NCI-H345 treated with DMSO at 0.1 percent for 48 hours (cell line): ENCODE measurements at regions not wholly inside any gene's neighbourhood (a gene's known extent, or its start where the extent isn't known, plus 50 kb on each side); places are given as distances from the start of the nearest gene placed in this dataset.

Experiments
- DNase-seq: peaks from one replicate; lab custom pipeline; 2025; ENCODE audit not compliant: unreplicated experiment; lab: John Stamatoyannopoulos, UW

DNA sequence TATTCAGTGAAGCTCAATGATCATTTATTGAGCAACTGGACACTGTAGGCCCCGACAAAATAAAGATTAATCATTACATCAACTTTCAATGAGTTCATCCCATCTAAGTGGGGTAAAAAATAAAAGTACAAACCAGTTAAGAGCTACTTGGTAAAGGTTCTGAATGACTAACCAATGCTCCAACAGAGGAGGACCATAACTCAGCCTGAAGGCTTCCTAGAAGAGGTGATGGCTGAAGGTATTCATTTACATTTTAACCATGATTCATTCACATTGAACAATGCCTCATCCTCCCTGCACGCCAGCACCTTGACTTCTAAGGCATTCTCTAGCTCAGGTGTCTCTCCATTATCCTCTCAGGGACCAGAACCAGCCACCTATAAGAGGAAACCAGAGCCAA is 201.4 kb downstream of the ZNF462 start:
- no peak for DNase-seq

DNA sequence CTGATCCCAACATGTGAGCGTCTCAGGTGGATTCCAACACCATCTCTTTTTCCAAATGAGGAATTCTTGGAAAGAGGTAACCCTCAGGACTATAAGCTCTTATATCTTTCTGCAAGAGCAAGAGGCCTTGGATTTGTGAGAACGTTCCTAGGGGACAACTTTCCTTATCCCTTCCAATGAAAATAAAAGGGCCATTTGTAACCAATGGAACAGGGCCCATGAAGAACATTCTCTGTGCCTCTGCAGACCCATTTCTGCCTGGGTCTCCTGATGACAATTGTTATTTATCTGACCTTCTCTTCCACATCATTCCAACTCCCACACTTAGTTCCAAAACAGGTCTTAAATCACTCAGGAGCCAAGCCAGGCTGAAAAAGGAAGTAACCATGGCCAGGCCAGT is 202.6 kb downstream of the ZNF462 start:
- no peak for DNase-seq

DNA sequence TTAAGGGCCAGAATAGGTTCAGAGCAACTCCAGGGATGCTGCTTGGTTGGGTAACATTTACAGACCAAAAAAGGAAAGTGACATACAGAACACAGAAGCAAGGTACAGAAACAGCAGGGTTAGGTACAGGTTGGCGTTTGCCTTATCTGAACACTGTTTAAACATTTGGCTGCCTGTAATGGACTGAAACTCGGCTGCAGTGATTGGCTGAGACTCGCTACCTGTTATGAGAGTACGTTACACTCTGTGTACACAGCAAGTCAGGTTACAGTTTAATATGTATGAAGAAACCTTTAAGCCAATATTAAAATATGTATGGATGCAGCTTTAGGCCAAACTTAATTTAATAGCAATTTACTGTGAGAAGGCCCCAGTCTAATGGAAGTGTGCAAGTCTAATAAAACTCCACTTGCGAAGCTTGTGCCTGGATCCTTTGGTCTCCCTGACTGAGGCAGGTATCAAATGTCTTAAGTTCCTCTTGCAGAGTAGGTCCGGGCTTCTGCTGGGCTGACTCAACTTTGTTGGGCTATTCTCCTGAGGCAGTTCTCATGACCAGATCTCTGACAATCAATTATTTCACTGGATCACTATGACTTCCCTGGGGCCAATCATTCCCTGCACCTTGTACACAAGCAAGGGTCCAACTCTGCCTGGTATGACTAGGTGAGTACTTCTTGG is 204.9 kb downstream of the ZNF462 start:
- DNase-seq = no peak

DNA sequence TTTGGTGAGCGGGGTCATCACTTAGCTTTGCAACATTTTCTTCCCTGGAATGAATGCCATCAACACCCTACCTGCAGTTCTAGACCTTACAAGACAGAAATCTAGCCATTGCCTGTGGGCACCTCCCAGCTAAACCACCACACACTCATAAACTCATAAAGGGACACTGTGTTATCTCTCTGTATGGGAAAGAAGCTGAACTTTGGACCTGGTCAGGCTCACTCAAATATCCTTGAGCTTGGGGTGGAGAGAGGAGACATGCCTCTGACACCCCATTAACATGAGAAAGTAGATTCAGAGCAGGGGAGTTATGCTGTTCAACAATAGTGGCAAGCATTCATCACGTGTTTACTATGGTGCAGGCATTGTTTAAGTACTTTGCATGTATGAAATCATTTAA is 205.6 kb downstream of the ZNF462 start:
- DNase-seq = no peak

DNA sequence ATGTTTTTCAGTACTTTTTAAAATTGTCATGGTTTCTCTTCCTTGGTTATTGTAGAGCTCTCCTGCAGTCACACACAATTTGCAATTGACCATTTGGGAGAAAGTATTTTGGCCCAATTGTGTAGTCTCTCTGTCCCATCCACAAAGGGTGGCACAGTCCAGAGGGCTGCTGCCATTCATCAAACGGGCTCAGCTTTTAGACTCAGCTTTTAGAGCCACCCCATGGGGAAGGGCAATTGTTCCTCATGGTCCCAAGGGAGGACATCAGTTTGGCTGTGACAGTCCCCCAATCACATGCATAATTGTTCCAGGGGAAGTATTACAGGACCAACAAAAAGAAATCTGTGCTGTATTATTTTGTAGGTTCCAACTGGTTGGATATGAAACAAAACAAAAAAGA is 207.6 kb downstream of the ZNF462 start:
- no peak for DNase-seq

DNA sequence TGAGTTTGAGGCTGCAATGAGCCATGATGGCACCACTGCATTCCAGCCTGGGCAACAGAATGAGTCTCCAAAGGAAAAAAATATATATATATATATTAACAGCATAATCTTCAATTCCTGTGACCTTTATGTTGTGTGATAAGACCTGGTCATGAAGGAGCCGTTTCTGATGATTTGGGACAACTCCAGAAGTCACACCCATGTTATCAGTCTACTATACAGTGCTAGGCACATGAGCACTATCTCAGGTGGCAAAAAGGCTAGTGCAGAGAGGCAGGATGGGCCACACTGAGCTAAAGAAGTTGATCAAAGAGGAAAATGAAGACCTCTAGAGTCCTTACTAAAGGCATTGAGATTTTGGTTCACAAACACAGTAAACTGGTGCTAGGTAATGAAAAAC is 205.0 kb upstream of the RAD23B start:
- DNase-seq = no peak

DNA sequence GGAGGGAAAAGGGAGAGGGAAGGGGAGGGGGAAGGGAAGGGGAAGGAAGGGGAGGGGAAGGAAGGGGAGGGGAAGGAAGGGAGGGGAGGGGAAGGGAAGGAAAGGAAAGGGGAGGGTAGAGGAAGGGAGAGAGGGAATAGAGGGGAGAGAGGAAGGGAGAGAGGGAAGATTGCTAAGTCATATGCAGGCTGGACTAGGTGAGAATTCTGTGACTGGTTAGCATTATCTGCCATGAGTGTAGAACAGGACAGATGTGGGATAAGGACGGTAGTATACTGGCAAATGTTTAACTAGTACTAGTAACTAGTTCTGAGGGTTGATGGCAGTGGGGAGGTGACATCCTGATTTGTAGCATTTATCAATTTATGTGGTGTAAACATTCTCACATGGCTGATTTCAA is 203.5 kb upstream of the RAD23B start:
- DNase-seq = no peak

DNA sequence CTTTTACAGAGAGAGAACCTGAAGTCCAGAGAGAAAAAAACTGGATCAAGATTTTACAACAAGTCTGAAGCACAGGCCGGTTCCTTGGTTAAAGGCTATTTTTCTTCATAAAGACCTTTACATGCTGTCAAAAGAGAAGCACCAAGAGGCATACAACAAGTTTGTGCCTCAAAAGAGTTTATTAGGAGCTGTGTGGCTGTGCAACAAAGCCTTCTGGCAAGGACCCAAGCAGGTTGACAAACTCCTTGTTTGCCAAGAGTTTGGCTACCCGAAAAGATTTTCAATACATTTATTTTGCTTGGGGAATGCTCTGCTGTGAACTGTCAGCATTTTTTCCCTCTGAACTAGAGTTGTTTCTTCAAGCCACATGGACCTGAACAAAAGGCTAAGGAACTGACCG is 202.9 kb upstream of the RAD23B start:
- DNase-seq = no peak

DNA sequence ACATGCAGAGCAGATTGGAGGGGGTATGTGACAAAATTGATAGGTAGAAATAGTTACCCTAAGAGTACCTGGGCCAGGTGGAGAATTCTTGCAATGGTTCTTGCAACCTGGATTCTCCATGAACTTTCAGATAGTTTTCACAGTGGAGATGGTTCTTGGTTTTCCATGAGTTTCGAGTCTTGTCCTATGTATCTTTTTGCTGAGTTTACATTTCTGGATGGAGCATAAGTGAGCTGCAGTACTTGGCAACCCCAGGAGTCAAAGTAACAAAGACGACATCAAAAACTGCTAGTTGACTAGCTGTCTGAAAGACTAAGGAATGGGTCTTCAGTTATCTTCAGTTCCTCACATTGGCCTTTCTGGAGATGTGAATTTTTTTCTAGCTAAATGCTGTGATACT is 196.6 kb upstream of the RAD23B start:
- no peak for DNase-seq

DNA sequence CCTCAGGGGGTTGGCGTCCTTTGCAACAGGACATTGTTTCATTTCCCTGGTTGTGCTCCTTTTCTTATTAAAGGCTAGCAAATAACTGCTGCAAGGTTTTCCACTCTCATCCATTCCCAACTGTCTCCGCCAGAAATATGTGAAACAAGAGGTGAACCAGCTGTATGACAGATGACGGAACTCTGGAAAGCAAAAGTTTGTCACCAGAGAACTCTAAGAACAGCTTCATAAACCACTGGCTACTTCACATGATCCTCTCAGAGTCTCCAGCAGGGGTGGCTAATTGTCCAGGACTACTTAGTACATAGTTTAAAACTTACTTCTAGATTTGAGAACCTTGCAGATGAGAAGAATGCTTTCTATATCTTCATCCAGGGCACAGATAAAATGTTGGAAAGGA is 195.9 kb upstream of the RAD23B start:
- DNase-seq = no peak

DNA sequence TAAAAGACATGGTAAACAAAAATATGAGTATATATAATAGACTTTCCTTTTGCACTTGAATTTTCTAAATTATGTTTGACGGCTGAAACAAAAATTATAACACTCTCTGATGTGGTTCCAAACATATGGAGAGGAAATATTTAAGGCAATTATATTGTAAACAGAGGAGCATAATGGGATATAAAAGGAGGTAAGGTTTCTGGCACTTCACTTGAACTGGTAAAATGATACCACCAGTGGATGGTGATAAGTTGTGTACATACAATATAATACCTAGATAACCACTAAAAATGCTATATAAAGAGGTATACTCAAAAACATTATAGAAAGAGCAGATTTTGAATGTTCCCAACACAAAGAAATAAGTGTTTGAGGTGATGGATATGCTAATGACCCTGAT is 192.9 kb upstream of the RAD23B start:
- no peak for DNase-seq

DNA sequence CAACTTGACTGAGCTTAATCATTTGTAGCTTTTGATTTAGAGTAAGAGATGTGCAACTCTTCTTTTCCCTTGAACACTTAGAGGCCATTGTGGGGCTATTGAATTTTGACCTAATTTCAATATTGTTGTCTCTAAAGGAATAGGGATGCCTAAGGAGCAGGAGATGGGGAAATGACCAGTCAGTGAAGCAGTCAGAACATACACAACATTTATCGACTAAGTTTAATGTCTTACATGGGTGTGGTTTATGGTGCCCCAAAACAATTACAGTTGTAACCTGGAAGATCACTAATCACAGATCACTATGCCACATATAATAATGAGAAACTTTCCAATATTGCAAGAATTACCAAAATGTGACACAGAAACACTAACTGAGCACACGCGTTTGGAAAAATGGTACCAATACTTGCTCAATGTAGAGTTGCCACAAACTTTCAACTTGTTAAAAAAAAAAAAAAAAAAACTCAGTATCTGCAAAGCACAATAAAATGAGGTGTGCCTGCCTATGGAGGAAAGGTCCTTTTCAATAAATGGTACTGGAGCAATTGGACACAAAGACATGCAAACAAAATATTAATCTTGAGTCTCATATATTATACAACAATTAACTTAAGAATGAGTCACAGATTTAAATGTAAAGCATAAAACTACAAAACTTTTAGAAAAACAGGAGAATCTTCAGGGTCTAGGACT is 189.6 kb upstream of the RAD23B start:
- DNase-seq = no peak

DNA sequence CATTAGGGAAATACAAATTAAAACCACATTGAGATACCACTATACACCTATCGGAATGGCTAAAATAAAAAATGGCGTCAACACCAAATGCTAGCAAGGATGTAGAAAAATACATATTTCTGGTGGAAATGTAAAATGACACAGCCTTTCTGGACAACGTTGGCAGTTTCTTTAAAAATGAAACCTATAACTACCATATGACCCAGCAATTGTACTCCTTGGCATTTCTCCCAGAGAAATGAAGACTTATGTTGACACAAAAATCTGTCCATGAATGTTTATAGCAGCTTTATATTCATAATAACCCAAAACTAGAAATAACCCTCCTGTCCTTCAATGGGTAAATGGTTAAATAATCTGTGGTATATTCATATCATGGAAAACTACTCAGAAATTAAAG is 188.7 kb upstream of the RAD23B start:
- DNase-seq = no peak

DNA sequence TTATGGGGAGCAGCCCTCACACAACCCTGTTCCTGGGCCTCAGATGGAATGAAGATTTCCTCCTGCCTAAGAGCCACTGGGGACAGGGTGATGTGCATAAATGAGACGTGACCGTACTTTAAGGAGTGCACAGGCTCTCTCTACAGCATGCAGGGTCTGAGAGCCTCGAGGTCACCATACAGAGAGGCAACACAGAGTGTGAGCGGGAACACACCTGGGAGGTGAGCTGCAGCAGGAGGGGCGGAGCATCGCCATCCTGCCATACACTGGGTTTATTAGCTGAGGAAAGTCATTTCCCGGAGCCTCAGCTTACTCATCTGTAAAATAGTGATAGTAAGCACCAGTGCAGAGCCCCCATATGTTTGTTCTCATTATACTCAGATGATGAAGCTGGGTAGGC is 182.5 kb upstream of the RAD23B start:
- DNase-seq = no peak

DNA sequence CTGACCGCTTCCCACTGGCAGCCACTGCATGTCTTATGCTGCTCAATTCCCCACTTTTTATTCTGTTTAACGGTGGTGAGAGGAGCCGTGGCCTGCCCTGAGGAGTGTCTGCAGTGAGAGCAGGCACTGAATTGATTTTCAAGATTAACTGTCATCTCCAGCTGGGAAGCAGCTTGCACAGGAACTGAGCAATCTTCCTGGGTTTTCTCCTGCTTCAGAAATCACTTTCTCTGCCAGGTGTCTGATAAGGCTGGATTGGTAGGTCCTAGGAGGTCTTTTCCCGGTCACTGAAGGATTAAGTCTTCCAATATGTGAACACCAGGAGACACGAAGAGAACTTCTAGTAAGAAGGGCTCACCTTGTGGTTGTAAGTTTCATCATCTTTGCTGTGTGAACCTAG is 181.1 kb upstream of the RAD23B start:
- DNase-seq = no peak

DNA sequence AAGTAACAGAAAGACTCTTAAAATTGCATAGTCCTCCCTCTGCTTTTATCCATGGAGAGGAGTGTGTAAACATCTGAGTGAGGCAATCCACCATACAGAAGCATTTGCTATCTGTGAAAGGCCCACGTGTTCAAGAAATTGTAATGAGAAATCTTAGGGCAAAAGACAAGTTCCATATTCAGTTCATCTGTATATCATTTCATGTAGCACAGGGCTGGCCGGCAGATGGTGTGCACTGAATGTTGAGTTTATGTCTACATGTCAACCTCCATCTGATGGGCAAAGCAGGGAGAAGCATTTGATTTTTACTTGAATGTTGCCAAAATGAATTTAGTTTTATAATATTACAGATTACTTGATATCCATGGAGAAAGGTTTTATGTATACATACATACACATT is 179.5 kb upstream of the RAD23B start:
- DNase-seq = no peak

DNA sequence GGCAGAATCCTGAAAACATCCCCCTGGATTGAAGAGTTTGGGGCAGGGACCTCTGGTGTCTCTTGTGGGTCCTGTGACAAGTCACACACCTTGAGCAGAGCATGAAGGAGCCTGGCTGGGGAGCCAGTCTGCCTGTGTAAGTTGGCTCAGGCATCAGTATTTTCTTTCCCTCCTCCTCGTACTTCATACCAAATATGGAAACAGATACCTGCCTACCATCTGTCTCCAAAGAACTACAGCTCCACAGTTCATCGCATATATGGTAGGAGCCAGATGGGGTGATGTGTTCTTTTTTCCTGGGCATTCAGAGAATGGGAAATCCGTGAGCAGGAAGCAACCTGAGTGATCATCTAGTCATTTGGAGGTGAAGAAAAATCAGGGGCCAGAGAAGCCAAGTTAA is 177.3 kb upstream of the RAD23B start:
- no peak for DNase-seq

DNA sequence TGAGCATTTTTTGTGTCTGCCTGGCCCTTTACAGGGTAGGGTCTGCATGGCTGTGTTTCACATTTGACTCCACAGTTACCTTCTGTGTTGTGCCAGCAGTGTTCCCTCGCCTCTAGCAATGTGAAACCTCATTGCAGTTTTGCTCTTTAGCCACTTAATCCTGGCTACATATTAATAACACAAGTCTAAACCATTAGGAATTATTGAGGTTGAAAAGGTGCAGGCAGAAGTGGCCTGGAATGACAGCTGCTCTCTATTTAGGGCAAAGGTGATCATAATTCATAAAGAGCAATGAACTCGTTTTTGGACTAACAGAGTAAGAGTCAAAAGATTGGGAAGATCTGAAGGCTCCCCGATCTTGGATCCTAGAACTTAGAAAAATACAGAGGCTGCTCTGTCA is 176.7 kb upstream of the RAD23B start:
- DNase-seq = no peak

DNA sequence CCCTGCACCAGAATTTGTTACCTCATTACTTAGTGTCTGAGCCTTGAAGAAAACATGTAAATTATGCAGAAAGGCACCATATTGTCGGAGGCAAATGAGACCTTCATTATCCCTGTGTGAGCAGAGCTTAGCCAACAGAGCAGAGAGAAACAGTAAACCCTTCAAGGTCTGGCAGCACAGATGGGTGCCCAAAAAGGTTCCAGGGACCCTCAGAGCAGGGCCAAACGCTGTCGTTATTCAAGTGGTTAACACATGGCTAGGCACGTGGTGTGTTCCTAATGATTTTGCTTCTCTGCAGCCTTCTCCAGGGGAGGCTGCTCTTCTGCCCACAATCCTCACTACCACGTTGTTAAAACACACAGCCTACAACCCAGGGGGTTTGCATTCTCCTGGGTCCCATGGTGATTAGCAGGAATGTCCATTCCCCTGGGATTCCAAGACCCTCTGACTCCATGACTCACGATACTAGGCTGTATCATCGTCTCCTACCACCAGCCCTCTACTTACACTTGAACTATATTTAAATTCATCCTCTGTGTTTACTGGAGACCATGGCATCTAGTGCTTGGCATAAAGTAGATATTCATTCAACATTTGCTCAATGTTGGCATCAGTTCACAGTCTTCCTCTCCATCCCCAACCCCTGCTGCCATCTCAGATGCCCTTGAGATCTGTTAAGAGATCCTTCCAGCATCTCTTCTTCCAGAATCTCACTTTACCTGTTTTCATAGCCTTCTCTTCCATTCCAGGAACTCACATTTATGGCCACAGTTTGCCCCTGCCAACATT is 174.5 kb upstream of the RAD23B start:
- no peak for DNase-seq

DNA sequence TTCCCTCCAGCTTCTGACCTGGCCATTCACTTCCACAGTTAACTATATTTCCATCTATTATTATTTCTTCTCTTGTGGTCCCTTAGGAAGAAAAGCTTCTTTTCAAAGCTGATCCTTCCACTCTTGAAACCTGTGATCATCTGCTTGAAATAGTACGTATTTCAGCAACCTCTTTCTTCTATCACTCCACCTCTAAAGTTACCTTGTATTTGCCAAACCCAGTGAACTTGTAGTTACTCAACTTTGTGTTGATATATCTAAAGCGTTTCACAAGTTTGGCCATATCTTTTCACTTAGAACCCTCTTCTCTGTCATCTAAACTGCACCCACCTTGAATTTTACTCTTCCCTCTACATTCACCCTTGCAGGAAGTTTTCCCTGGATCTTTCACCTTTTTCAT is 173.8 kb upstream of the RAD23B start:
- no peak for DNase-seq

DNA sequence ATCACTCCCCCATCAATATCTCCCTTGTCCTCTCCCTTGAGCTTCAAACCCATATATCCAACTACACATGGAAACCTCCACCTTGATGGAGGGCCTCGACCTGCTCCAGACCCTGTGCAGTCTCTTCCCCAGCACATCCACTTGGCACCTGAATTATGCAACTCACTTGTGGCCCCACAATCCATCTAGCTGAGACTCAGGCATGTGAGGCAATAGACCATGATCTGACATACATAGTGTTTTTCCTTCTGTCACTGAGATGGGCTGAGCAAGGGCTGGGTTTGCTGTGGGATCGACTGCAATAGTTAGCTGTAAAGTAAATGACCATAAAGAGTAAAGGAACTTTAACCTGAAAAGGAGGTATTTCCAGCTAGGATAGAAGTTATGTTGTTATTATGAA is 172.9 kb upstream of the RAD23B start:
- no peak for DNase-seq

DNA sequence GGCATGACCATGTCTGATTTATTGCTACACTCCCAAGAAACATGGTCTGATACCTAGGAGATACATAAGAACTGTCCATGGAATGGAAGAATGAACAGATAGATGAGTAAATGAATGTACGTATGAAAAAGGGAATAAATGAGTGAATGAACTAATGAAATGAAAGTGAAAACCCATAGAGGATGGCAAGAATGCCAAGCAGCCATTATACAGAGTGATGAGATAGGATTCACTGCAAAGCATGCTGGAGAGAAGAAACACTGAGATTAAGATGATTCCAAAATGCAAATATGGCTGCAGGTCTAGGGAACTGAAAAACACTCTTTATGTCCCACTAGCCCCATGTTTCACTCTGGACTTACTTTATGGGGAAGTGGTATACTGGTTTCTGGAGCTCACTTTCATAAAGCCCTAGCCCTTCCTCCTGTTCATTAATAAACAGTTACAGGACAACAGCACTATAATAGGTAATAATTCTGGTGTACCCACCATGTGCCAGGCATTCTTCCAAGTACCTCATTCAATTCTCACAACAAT is 170.3 kb upstream of the RAD23B start:
- DNase-seq = no peak
